Ureter (tissue), 1 donor: ENCODE measurements at regions not wholly inside any gene's neighbourhood (a gene's known extent, or its start where the extent isn't known, plus 50 kb on each side); places are given as distances from the start of the nearest gene placed in this dataset.

ENCODE experiments used
- DNase-seq: peaks from one replicate; pipeline ENCODE4 v3.0.0-alpha.2; 2020; ENCODE audit warnings: low spot score
- donor health status: DM: yes; HTN: yes; CAD: no.

DNA sequence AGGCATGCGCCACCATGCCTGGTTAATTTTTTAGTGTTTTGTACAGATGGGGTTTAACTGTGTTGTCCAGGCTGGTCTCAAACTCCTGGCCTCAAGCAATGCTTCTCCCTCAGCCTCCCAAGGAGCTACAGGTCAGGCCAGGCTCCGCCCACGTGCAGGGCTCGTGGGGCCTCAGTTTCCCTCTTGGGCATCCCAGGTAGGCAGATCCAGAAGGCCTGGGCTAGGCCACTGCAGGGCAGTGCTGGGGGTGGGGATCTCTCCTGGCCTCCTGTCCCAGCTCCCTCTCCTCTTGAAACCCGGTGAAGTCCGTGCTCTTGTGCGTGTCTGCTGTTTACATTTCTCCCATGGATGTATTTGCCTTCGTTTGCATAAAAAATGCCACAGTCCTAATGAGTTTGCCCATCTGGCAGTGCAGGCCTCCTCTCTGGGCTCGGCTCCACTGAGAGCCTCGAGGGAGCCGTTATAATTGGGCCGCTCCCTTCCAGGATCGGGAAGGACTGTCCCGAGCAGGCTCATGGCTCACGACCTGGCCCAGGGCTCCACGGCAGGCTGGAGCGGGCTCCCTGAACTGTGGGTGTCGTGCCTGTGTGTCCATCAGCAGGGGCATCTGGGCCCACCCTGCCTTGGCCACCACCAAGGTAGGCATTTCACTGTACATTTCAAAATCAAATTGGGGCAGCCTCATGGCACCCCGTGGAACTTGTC, 52.6 kb upstream of the RUFY1 start:
- no peak for DNase-seq

DNA sequence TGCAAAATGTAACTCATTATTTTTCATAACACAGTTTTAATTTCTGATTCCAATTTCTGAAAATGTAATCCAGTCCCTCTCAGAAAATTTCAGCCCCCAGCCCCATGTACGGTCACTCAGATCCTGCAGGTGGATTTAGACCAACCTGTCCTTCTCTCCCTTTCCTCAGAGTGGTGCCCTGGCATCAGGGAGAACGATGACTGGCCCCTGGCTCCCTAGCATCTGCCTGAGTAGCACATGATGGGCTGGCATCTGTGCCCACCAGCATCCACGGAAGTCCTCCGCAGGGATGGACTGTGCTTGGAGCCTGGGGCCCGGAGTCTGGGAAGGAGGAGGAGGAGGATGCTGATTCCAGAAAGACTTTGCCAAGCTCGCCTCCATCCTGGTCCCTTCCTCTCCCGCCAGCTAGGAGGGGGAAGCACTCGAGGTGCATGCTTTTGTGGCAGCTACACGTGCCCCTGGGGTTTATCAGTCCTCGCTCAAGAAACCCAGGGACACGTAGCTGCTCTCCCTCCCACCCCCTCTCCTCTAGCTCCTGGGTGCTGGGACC, 54.4 kb upstream of the RUFY1 start:
- DNase-seq, result no peak

DNA sequence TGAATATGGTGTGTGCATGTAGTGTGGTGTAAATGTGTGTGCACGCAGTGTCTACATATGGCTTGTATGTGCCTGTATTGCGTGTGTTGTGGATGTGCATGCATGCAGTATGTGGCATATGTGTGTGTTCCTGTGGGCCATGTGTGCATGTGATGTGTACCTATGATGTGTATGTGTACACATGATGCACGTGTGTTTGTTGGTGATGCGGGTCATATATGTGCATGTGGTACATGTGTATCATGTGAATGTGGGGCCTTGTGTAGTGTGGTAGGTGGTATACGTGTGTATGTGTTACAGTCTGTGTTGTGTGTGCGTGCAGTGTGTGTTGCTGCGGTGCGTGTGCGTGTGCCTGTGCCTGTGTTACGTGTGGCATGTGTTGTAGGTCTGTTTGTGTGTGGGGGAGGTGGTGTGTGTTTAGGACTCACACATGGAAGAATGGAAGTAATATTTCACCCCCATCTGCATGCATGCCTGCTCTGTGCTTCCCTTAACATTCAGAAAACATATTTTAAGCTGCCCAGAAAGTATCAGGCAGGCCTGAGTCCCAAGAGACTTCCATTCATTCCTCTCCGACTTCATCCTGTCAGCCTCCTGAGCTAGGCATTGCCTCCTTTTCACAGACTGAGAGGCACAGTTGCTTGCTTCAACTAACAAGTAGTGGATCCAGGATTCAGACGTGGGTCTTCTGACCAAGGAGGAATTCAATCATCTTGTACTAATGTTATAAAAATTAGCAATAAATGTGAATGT, 55.4 kb upstream of the RUFY1 start:
- no peak for DNase-seq

DNA sequence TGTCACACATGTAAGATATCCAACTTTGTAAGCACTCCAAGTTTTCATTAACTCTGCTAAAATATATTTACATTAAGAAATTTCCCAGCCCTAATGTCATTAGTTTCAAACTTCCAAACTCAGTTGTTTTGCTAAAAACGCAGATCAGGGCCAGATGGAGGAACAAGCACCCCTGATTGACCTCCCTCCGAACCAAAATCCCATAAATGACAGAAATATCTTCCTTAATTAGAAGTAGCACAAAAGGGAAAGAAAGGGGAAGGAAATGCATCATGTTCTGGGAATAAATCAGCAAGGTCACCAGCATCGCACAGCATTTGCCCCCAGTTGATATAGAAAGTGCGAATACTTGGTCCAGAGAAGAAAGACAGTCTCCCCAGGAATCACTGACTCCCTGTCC, 61.4 kb upstream of the RUFY1 start:
- no peak for DNase-seq

GRCh38 chr5:179488491-179488890, 61.9 kb upstream of the RUFY1 start:
- no peak for DNase-seq

- no peak for DNase-seq
Observed at GRCh38 chr5:179487145-179487544, 63.2 kb upstream of the RUFY1 start.

- no peak for DNase-seq
Observed at GRCh38 chr5:179486596-179487051, 63.7 kb upstream of the RUFY1 start.

- no peak for DNase-seq
Observed at GRCh38 chr5:179485845-179486575, 64.3 kb upstream of the RUFY1 start.

- DNase-seq, result no peak
Observed at GRCh38 chr5:179484761-179485160, 65.6 kb upstream of the RUFY1 start.

DNA sequence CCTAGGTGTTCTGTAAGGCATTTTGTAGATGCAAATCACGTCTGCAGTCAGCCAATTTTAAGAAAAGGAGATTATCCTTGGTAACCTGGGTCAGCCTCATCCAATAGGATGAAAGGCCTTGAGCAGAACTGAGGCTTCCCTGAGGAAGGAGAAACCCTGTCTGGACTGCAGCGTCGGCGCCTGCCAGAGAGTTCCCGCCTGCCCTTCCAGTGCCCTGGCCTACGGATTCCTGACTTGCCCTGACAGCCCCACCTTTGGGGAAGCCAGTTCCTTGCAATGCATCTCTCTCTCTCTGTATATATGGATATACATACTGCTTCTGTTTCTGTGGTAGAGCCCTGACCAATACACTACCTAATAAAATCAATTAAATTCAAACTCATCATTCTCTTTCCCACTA, 66.2 kb upstream of the RUFY1 start:
- no peak for DNase-seq

DNA sequence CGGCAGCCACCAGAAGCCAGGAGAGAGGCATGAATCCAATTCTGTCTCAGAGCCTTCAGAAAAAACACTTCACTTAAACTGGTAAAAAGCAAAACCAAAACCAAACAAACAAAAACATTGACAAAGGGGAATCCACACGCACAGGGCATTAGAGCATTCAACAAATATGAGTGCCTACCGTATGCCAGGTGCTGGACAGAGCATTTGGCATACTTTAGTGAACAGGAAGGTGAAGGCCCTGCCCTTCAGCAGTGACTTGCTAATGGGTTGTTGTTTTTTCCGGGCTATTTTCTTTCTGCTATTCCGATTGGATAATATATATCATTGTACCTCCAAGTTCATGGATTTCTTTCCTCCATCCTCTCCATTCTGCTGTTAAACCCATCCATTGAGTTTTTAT, 71.7 kb upstream of the RUFY1 start:
- DNase-seq, result no peak

GRCh38 chr5:179475208-179475751, 75.1 kb upstream of the RUFY1 start:
- no peak for DNase-seq

DNA sequence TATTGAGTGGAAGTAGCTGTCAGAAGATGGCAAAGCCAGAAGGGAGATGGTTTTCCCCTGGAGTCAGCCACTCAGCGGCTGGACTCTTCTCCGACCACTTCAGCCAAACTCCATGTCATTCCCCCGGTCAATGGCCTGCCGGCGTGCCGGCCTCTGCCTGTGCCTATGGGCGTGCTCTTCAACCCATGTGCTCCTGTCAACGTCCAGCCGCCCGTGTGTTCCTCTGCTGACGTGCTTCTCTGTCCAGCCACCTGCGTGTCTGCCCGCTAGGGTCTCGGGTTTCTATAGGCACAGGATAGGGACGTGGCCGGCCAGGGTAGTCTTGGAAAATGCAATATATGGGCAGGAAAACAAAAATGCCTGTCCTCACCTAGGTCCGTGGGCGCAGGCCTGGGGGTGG, 77.7 kb upstream of the RUFY1 start:
- no peak for DNase-seq

DNA sequence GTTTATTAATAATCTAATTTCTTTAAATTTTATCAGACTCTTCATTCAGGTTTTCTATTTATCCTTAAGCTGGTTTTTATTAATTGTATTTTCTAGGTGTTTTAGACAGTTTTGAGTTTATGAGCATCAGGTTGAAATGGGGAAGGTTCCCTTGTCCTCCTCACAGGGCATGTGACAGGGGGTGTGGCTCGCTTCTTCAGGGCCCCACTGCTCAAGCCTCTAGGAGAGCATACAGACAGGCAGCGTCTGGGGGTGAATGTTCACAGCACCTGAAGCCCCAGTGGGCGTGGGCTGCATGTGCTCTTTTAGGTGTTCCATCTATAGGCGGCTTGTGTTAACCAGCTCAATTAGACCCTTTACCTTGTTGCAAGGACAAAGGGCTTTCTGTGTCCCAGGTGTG, 78.2 kb upstream of the RUFY1 start:
- DNase-seq, result no peak

GRCh38 chr5:179470201-179470600, 80.2 kb upstream of the RUFY1 start:
- no peak for DNase-seq

- no peak for DNase-seq
Observed at GRCh38 chr5:179468696-179469095, 81.7 kb upstream of the RUFY1 start.

- DNase-seq, result no peak
Observed at GRCh38 chr5:179467441-179467840, 82.9 kb upstream of the RUFY1 start.

- no peak for DNase-seq
Observed at GRCh38 chr5:179464631-179465030, 85.7 kb upstream of the RUFY1 start.

DNA sequence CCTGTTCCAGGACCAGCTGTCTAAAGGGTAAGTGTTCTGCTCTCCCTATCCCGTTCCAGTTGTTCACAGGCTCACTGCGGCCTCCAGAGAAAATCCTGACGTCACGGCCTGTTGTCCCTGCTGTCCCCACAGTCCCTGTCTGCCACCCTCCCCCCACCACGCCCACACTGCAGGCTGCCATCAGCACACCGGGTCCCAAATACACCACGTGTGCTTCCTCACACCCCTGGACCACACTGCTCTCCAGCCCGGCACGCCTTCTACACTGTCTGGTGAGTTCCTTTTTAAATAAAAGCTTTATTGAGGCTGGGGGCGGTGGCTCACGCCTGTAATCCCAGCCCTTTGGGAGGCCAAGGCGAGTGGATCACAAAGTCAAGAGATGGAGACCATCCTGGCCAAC, 88.3 kb upstream of the RUFY1 start:
- DNase-seq, result no peak

- no peak for DNase-seq
Observed at GRCh38 chr5:179461576-179461975, 88.8 kb upstream of the RUFY1 start.

DNA sequence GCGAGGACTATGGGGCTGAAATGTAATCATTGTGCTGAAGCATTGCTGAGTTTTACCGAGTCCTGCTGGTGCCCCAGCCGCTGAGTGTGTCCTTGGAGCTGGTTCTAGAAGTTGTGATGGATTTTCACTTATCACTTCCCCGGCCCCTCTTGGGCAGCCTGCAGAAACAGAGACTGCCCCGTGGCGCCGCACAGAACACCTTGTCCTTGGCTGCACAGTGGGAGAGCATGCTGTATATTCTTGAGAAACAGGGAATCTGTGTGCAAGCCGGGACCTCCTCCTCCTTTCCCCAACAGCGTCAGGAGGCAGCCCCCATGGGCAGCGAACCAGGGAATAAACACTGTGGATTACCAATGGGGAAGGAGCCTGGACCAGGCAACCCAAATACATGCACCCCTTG, 90.6 kb upstream of the RUFY1 start:
- no peak for DNase-seq

DNA sequence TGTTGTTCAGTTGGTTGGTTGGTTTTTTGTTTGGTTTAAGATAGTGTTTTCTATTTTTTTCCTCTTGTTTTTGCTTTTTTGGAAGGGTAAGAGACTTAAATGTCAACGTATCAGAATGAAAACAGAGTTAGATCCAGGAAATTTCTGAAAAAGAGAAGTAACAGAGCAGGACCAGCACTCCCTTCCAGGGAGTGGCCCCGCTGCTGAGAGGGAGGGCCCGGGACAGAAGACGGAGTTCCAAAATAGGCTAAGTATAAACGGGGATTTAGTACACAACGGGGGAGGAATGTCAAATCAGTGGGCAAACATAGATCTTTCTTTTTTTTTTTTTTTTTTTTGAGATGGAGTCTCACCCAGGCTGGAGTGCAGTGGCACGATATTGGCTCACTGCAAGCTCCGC, 92.7 kb upstream of the RUFY1 start:
- no peak for DNase-seq
